ENCODE measurements at regions not wholly inside any gene's neighbourhood (a gene's known extent, or its start where the extent isn't known, plus 50 kb on each side); places are given as distances from the start of the nearest gene placed in this dataset.

GRCh38 chr12:102562836-102563425 lies 82.6 kb upstream of the IGF1 start:
- TF ChIP-seq, protein P1, sequence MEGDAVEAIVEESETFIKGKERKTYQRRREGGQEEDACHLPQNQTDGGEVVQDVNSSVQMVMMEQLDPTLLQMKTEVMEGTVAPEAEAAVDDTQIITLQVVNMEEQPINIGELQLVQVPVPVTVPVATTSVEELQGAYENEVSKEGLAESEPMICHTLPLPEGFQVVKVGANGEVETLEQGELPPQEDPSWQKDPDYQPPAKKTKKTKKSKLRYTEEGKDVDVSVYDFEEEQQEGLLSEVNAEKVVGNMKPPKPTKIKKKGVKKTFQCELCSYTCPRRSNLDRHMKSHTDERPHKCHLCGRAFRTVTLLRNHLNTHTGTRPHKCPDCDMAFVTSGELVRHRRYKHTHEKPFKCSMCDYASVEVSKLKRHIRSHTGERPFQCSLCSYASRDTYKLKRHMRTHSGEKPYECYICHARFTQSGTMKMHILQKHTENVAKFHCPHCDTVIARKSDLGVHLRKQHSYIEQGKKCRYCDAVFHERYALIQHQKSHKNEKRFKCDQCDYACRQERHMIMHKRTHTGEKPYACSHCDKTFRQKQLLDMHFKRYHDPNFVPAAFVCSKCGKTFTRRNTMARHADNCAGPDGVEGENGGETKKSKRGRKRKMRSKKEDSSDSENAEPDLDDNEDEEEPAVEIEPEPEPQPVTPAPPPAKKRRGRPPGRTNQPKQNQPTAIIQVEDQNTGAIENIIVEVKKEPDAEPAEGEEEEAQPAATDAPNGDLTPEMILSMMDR (IDR thresholded peaks at IDR 0.05), result no peak
- no peak for TF ChIP-seq POLR2A (IDR thresholded peaks at IDR 0.05)

Measured in lower leg skin (tissue), 3 donors.